ENCODE measurements at regions not wholly inside any gene's neighbourhood (a gene's known extent, or its start where the extent isn't known, plus 50 kb on each side); places are given as distances from the start of the nearest gene placed in this dataset.

DNA sequence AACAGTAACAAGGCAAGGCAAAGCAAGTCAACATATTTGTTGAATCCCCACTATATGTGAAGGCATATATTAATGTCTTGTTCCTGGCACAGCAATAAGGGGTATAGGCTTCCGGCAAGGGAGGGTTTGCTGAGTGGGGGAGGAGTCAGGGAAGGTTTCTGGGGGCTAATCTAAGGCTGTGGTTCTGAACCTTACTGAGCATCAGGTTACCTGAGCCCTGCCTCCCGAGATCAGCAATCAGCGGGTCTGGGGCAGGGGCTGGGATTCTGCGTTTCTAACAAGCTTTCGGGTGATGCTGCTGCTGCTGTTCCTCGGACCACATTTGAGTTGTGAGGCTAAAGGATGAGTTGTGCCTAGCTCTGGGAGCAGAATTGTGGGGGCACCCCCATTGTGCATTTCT lies 401.7 kb upstream of the SPRED2 start:
- ChIA-PET CTCF (no interaction called here), POLR2A (no interaction called here)
- H3K9me3 Mint-ChIP-seq (ENCODE audit: low read depth) = no peaks in the 10 kb centered on the region
- H3K4me3 Mint-ChIP-seq = no peak overlapping the region
- no peaks in the 10 kb centered on the region for H3K36me3 Mint-ChIP-seq (ENCODE audit: low read depth)
- DNase-seq (no peak), ATAC-seq (no peak)
- no peak overlapping the region for H3K27ac Mint-ChIP-seq
- H3K27me3 Mint-ChIP-seq = peaks cover 2% of the 10 kb centered on the region
- intact Hi-C loops (cut with DNase I, micrococcal nuclease) = no loop called here
- H3K4me1 Mint-ChIP-seq = no peaks in the 10 kb centered on the region

DNA sequence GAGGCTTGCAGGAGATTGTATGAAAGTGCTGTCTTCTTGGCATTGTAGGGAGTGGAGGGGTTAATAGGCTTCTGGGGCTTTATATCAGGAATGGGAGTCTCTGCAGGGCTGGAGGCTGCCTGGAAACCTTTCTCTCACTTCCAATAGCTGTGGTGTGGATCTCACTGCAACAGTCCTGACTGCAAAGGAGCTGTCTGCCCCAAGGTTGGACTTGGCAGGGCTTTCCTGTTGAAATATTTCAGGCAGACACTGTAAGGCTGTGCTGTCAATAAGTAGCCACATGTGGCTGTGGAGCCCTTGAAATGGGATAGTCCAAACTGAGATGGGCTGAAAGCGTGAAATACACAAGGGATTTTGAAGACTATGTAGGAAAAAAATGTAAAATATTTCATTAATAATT lies 399.1 kb upstream of the SPRED2 start:
- H3K27ac Mint-ChIP-seq = no peak overlapping the region
- CTCF ChIA-PET = no interaction called here
- DNase-seq (no peak), ATAC-seq (no peak)
- H3K4me3 Mint-ChIP-seq = no peak overlapping the region
- POLR2A ChIA-PET = no interaction called here
- no peaks in the 10 kb centered on the region for H3K36me3 Mint-ChIP-seq (ENCODE audit: low read depth)
- H3K4me1 Mint-ChIP-seq = no peaks in the 10 kb centered on the region
- peaks cover 5% of the 10 kb centered on the region for H3K27me3 Mint-ChIP-seq
- intact Hi-C loops (cut with DNase I, micrococcal nuclease) = no loop called here
- no peaks in the 10 kb centered on the region for H3K9me3 Mint-ChIP-seq (ENCODE audit: low read depth)

DNA sequence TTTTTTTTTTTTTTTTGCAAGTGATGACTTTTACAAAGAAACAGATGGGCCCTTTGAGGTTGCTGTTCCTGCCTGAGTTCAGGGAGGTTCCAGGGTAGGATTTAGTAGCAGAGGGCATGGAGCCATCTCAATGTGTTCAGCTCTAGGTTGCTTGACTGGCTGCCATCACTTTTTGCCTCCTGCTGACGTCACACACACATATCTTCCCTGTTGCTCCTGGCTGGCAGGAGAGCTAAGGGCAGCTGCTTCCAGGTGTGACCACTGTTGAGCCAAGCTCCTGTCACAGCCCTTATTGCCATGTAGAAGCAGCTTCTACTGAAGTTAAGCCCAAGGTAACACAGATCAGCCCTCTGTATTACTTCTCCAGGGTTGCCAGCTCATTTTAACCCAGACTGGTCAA lies 394.2 kb upstream of the SPRED2 start:
- no peak overlapping the region for H3K27ac Mint-ChIP-seq
- DNase-seq = no peak
- intact Hi-C loops (cut with DNase I, micrococcal nuclease) = no loop called here
- H3K9me3 Mint-ChIP-seq (ENCODE audit: low read depth) = no peaks in the 10 kb centered on the region
- H3K4me3 Mint-ChIP-seq = no peak overlapping the region
- no peaks in the 10 kb centered on the region for H3K4me1 Mint-ChIP-seq
- H3K27me3 Mint-ChIP-seq = peaks cover 5% of the 10 kb centered on the region
- CTCF ChIA-PET = no interaction called here
- ATAC-seq = no peak
- no peaks in the 10 kb centered on the region for H3K36me3 Mint-ChIP-seq (ENCODE audit: low read depth)
- POLR2A ChIA-PET = interaction anchor here (0.6 kb wide), 1 partner anchor 57 kb away, joined by 3 read pairs; no protein-coding TSS in a partner anchor

DNA sequence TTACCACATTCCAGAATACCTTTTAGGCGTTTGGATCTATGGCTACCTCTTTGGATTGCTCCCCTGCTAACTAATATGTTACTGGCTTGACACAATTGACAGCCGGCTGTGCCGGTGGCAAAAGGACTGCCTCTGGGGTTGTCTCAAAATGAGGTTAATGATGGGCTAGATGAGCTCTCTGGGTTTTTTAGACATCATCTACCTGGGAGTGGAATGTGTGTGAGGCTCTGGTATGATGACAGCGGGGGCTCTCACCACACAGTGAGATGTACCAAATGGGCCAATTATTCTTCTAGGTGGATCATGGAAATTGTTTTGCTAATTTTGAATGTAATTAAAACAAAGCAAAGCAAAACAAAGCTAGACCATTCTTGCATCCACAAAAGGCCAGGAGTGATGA lies 391.1 kb upstream of the SPRED2 start:
- ChIA-PET POLR2A (no interaction called here), CTCF (no interaction called here)
- H3K27me3 Mint-ChIP-seq = peaks cover 4% of the 10 kb centered on the region
- H3K36me3 Mint-ChIP-seq (ENCODE audit: low read depth) = no peaks in the 10 kb centered on the region
- H3K4me3 Mint-ChIP-seq = no peak overlapping the region
- no peak overlapping the region for H3K27ac Mint-ChIP-seq
- DNase-seq (no peak), ATAC-seq (no peak)
- no peaks in the 10 kb centered on the region for H3K9me3 Mint-ChIP-seq (ENCODE audit: low read depth)
- no peaks in the 10 kb centered on the region for H3K4me1 Mint-ChIP-seq
- intact Hi-C loops (cut with DNase I, micrococcal nuclease) = no loop called here

DNA sequence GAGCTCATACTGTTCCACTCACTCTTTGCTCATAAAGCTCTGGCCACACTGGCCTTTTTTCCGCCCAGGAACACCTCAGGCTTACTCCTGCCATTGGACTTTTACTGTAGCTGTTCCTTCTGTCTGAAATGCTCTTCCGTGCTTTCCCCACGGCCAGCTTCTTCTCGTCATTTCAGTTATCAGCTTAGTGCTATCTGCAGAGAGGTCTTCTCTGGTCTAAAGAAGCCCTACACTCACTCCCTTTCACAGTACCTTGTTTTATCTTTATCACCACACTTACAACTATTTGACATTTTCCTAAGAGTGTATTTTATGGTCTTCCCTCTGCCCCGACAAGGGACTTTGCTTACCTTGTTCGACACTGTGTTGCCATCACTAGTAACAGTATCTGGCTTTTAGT lies 388.1 kb upstream of the SPRED2 start:
- H3K4me1 Mint-ChIP-seq = no peaks in the 10 kb centered on the region
- DNase-seq = no peak
- no peak overlapping the region for H3K27ac Mint-ChIP-seq
- ChIA-PET POLR2A (no interaction called here), CTCF (no interaction called here)
- H3K36me3 Mint-ChIP-seq (ENCODE audit: low read depth) = no peaks in the 10 kb centered on the region
- no peaks in the 10 kb centered on the region for H3K9me3 Mint-ChIP-seq (ENCODE audit: low read depth)
- H3K4me3 Mint-ChIP-seq = no peak overlapping the region
- no peak for ATAC-seq
- intact Hi-C loops (cut with DNase I, micrococcal nuclease) = no loop called here
- peaks cover 2% of the 10 kb centered on the region for H3K27me3 Mint-ChIP-seq

DNA sequence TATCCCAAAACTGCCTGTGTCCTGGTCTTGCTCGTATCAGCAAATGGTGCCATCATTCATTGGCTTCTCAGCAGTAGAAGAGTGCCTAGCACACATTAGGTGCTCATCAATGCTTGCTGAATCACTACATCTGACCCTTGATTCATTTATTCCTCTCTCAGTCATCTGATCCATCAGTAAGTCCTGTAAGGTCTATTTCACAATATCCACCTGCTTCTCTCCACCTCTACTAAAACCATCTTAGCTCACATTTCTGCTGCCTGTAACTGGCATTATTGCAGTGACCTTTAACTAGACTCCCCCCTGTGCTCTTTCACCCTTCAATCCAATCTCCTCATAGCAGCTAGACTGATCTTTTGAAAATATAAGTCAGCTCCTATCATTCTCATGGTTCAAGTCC lies 387.6 kb upstream of the SPRED2 start:
- Mint-ChIP-seq H3K4me3 (no peak overlapping the region), H3K36me3 (ENCODE audit: low read depth) (no peaks in the 10 kb centered on the region), H3K27ac (no peak overlapping the region), H3K4me1 (no peaks in the 10 kb centered on the region), H3K27me3 (peaks cover 2% of the 10 kb centered on the region), H3K9me3 (ENCODE audit: low read depth) (no peaks in the 10 kb centered on the region)
- intact Hi-C loops (cut with DNase I, micrococcal nuclease) = no loop called here
- POLR2A ChIA-PET = no interaction called here
- CTCF ChIA-PET = no interaction called here
- DNase-seq = no peak
- no peak for ATAC-seq

DNA sequence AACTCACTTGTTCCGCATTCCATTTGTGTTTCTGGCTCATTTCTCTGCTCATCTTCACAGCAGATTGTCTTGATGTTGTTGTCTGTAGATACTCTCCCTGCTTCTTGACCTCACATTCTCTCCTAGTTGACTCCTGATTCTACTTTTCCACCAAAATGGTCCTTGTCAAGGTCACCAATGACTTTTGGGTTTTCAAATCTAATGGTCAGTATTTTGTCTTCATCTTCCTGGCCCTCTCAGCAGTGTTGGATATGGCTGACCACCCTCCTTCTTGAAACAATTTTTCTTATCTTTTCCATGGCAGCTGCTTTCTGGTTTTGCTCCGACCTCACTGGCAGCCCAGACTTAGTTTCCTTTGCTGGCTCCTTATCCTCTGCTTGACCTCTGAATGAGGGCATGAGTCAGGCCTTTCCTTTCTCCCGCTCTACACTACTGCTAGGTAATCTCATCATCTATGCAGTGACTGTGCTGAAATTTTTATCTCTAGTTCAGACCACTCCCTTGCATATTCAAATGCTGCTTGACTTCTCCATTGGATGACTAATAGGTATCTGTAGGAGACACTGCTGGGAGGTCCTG lies 386.6 kb upstream of the SPRED2 start:
- H3K4me1 Mint-ChIP-seq = no peaks in the 10 kb centered on the region
- H3K36me3 Mint-ChIP-seq (ENCODE audit: low read depth) = no peaks in the 10 kb centered on the region
- H3K4me3 Mint-ChIP-seq = no peak overlapping the region
- CTCF ChIA-PET = no interaction called here
- H3K9me3 Mint-ChIP-seq (ENCODE audit: low read depth) = no peaks in the 10 kb centered on the region
- DNase-seq (no peak), ATAC-seq (no peak)
- POLR2A ChIA-PET = no interaction called here
- H3K27me3 Mint-ChIP-seq = peaks cover 2% of the 10 kb centered on the region
- intact Hi-C loops (cut with DNase I, micrococcal nuclease) = no loop called here
- H3K27ac Mint-ChIP-seq = no peak overlapping the region

DNA sequence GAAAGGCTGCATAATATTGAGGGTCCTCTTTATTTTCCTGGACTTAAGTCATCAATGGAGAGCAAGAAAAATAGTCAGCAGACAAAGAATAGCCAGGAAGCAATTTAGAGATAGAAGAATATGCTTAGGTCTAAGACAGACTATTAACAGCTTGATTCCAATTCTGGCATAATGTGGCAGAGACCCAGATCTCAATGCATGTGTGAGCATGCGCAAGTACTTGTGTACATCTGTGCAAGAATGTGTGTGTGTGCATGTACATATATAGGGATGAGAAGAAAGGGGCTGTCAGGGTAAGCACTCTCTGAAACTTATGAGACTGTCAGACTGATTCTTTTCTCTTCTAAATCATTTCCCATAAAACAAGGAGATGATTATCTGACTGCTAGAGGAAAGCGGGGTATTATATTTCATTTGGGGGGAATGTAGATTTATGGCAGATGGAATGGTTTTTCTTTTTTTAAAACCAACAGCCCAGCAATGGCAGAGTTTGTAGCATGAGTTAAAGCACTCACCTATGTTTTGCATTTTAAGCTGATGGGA lies 381.3 kb upstream of the SPRED2 start:
- Mint-ChIP-seq H3K4me3 (no peak overlapping the region), H3K9me3 (ENCODE audit: low read depth) (peaks cover 2% of the 10 kb centered on the region), H3K27me3 (no peaks in the 10 kb centered on the region), H3K4me1 (no peaks in the 10 kb centered on the region), H3K36me3 (ENCODE audit: low read depth) (no peaks in the 10 kb centered on the region), H3K27ac (no peak overlapping the region)
- ATAC-seq (no peak), DNase-seq (no peak)
- intact Hi-C loops (cut with DNase I, micrococcal nuclease) = no loop called here
- POLR2A ChIA-PET = no interaction called here
- CTCF ChIA-PET = no interaction called here

DNA sequence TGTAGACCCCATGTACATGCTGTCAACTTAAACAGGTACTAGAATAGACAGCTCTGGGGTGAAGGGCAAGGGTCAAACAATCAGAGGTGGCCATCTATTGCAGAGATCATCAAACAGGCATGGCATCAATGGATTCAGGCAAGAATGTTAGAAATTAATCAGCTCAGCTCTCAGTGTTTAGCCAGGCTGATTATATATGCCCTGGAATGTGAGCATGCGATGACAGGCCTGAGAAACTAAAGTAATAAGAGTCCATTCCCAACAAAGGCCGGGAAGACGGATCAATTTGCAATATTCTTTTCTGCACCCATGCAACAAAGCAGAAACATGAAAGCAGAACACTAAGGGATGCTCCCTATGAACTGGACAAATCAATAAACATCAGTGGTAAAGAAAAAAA lies 380.5 kb upstream of the SPRED2 start:
- ATAC-seq = no peak
- H3K27ac Mint-ChIP-seq = no peak overlapping the region
- ChIA-PET CTCF (no interaction called here), POLR2A (no interaction called here)
- peaks cover 7% of the 10 kb centered on the region for H3K9me3 Mint-ChIP-seq (ENCODE audit: low read depth)
- no peak for DNase-seq
- H3K4me3 Mint-ChIP-seq = no peak overlapping the region
- H3K4me1 Mint-ChIP-seq = no peaks in the 10 kb centered on the region
- no peaks in the 10 kb centered on the region for H3K27me3 Mint-ChIP-seq
- H3K36me3 Mint-ChIP-seq (ENCODE audit: low read depth) = no peaks in the 10 kb centered on the region
- intact Hi-C loops (cut with DNase I, micrococcal nuclease) = no loop called here

DNA sequence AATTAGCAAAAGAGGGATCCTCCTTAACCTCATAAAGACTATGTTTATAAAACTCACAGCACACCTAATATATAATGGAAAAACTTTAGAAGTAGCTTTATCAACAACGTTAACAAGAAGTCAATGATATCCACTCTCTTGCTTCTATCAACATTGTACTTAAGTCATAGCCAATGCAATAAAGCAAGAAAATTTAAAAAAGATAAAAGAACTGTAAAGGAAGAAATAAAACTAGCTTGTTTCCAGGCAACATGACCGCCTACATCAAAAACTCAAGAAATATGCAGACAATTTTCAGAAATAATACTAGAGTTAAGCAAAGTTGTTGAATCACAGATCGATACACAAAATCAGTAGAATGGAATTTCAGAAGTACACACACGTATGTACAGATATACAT lies 375.5 kb upstream of the SPRED2 start:
- H3K27me3 Mint-ChIP-seq = no peaks in the 10 kb centered on the region
- DNase-seq (no peak), ATAC-seq (no peak)
- H3K27ac Mint-ChIP-seq = no peak overlapping the region
- peaks cover 13% of the 10 kb centered on the region for H3K9me3 Mint-ChIP-seq (ENCODE audit: low read depth)
- H3K4me1 Mint-ChIP-seq = no peaks in the 10 kb centered on the region
- H3K4me3 Mint-ChIP-seq = no peak overlapping the region
- intact Hi-C loops (cut with DNase I, micrococcal nuclease) = no loop called here
- ChIA-PET POLR2A (no interaction called here), CTCF (no interaction called here)
- H3K36me3 Mint-ChIP-seq (ENCODE audit: low read depth) = no peaks in the 10 kb centered on the region

DNA sequence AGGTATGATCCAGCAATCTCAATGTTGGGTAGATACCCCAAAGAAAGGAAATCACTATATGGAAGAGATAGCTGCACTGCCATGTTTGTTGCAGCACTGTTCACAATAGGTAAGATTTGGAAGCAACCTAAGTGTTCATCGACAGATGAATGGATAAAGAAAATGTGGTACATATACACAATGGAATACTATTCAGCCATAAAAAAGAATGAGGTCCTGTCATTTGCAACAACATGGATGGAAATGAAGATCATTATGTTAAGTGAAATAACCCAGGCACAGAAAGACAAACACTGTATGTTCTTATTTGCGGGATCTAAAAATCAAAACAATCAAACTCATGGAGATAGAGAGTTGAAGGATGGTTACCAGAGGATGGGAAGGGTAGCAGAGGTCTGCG lies 372.4 kb upstream of the SPRED2 start:
- peaks cover 13% of the 10 kb centered on the region for H3K9me3 Mint-ChIP-seq (ENCODE audit: low read depth)
- ChIA-PET POLR2A (no interaction called here), CTCF (no interaction called here)
- H3K27ac Mint-ChIP-seq = no peak overlapping the region
- intact Hi-C loops (cut with DNase I, micrococcal nuclease) = no loop called here
- DNase-seq (no peak), ATAC-seq (no peak)
- no peak overlapping the region for H3K4me3 Mint-ChIP-seq
- H3K36me3 Mint-ChIP-seq (ENCODE audit: low read depth) = no peaks in the 10 kb centered on the region
- H3K27me3 Mint-ChIP-seq = no peaks in the 10 kb centered on the region
- no peaks in the 10 kb centered on the region for H3K4me1 Mint-ChIP-seq

DNA sequence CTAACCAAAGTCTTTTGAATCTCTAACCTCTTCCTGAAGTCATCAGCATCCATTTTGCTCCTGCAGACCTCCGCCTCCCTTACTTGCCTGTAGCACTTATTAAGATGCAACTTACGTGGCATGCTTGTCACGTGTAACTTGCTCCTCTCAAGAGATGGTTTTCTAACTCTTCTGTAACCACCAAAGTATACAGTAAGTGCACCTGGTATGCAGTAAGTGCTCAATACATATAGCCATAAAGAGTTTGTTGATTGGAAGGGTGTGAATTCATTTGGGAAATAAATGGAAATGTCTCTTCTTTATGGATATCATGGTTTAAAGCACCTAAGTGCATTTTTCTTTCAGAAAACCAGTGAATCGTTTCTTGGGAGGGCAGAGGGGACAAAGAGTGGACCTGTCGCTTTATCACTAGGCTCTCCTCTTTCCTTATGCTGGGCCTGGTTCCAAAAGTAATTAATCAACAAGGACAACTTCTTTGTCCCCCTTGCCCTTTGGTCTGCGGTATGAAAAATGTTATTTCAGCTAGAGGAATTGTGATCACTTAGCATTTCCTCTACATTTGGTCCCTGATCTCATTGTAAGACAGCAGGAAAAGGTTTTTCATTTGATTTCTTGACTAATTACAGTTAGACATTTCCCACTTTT lies 370.0 kb upstream of the SPRED2 start:
- Mint-ChIP-seq H3K27ac (no peak overlapping the region), H3K4me3 (no peak overlapping the region), H3K9me3 (ENCODE audit: low read depth) (peaks cover 3% of the 10 kb centered on the region), H3K4me1 (no peaks in the 10 kb centered on the region), H3K36me3 (ENCODE audit: low read depth) (no peaks in the 10 kb centered on the region), H3K27me3 (no peaks in the 10 kb centered on the region)
- intact Hi-C loops (cut with DNase I, micrococcal nuclease) = no loop called here
- POLR2A ChIA-PET = no interaction called here
- CTCF ChIA-PET = no interaction called here
- DNase-seq (no peak), ATAC-seq (no peak)

DNA sequence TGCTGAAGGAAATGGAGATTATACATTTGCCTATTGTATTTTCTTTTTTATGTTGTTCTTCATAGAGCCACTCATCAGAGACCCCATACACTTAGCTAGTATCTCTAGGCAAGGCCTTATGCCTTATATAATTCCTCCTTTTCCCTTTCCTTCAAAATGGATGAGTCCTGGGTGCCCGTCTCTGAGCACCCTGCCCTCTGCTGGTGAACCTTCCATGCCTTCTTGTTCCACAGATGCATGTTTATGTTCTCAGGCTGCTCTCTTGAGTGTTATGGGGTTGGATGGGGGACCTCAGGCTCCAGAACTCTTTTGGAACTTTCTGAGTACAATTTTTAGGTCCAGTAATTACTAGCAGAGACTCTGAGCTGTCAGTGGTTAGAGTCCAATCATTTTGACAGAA lies 368.6 kb upstream of the SPRED2 start:
- intact Hi-C loops (cut with DNase I, micrococcal nuclease) = no loop called here
- Mint-ChIP-seq H3K4me1 (no peaks in the 10 kb centered on the region), H3K4me3 (no peak overlapping the region), H3K27me3 (no peaks in the 10 kb centered on the region), H3K27ac (no peak overlapping the region), H3K36me3 (ENCODE audit: low read depth) (no peaks in the 10 kb centered on the region), H3K9me3 (ENCODE audit: low read depth) (peaks cover 1% of the 10 kb centered on the region)
- CTCF ChIA-PET = no interaction called here
- no peak for DNase-seq
- ATAC-seq = no peak
- POLR2A ChIA-PET = no interaction called here

All from activated CD4-positive, alpha-beta T cell treated with anti-CD3 and anti-CD28 coated beads for 36 hours (primary cell).